ENCODE measurements at regions not wholly inside any gene's neighbourhood (a gene's known extent, or its start where the extent isn't known, plus 50 kb on each side); places are given as distances from the start of the nearest gene placed in this dataset.

GRCh38 chr21:27721675-27722074 lies 754.8 kb upstream of the ADAMTS5 start:
- TF ChIP-seq SMC3 (conservative IDR thresholded peaks at IDR 0.05; ENCODE audit: insufficient read depth, low read depth, low read length) (no peak), ZNF398 (CRISPR knock-in tag; IDR thresholded peaks at IDR 0.05) (no peak), POLR2A (conservative IDR thresholded peaks at IDR 0.05) (no peak), FIP1L1 (IDR thresholded peaks at IDR 0.05; ENCODE audit: low read depth, low read length, poor library complexity, severe bottlenecking) (no peak), CEBPZ (IDR thresholded peaks at IDR 0.05; ENCODE audit: borderline replicate concordance, low read depth, low read length) (no peak)
